MM.1S (cell line): ENCODE measurements at regions not wholly inside any gene's neighbourhood (a gene's known extent, or its start where the extent isn't known, plus 50 kb on each side); places are given as distances from the start of the nearest gene placed in this dataset.

Experiments
- DNase-seq: peaks from one replicate; pipeline ENCODE4 v3.0.0-alpha.2; 2015
- H2AFZ ChIP-seq: fragments of 300-600 bp; sonication (generic); 2 replicates; pipeline ENCODE4 v1.6.0; 2016; ENCODE audit warnings: antibody characterized with exemption, low read length
- H3F3A ChIP-seq: fragments of 300-600 bp; sonication (generic); 2 replicates; pipeline ENCODE4 v1.6.1; 2016; ENCODE audit warnings: mild to moderate bottlenecking, antibody characterized with exemption, low read length, moderate library complexity, mixed read lengths; ENCODE audit not compliant: insufficient read depth
- H3K27ac ChIP-seq: fragments of 300-600 bp; sonication (generic); 2 replicates; pipeline ENCODE4 v1.5.1; 2016; ENCODE audit warnings: mild to moderate bottlenecking, low read length
- H3K27me3 ChIP-seq: fragments of 300-600 bp; sonication (generic); replicated peaks from 2 replicates; pipeline ENCODE4 v1.6.0; 2016; ENCODE audit warnings: low read length; ENCODE audit not compliant: insufficient read depth
- H3K36me3 ChIP-seq: fragments of 300-600 bp; sonication (generic); replicated peaks from 2 replicates; pipeline ENCODE4 v1.6.1; 2016; ENCODE audit warnings: mild to moderate bottlenecking, low read length, mixed read lengths; ENCODE audit not compliant: insufficient read depth
- H3K4me1 ChIP-seq: fragments of 300-600 bp; sonication (generic); 2 replicates; pipeline ENCODE4 v1.6.1; 2016; ENCODE audit warnings: low read length, mixed read lengths
- H3K4me2 ChIP-seq: fragments of 300-600 bp; sonication (generic); 2 replicates; pipeline ENCODE4 v1.6.0; 2016; ENCODE audit warnings: low read depth, low read length
- H3K4me3 ChIP-seq: fragments of 300-600 bp; sonication (generic); 2 replicates; pipeline ENCODE4 v1.5.1; 2016; ENCODE audit warnings: low read length, mixed read lengths
- H3K79me2 ChIP-seq: fragments of 300-600 bp; sonication (generic); 2 replicates; pipeline ENCODE4 v1.6.1; 2016; ENCODE audit warnings: mixed run types, low read length, mixed read lengths
- H3K9ac ChIP-seq: fragments of 300-600 bp; sonication (generic); 2 replicates; pipeline ENCODE4 v1.6.1; 2016; ENCODE audit warnings: low read length, mixed read lengths
- H3K9me2 ChIP-seq: fragments of 300-600 bp; sonication (generic); replicated peaks from 2 replicates; pipeline ENCODE4 v1.6.1; 2016; ENCODE audit warnings: mild to moderate bottlenecking, low read length, mixed read lengths; ENCODE audit not compliant: insufficient read depth
- H3K9me3 ChIP-seq: fragments of 300-600 bp; sonication (generic); replicated peaks from 2 replicates; pipeline ENCODE4 v1.6.1; 2016; ENCODE audit warnings: mild to moderate bottlenecking, low read length, mixed read lengths; ENCODE audit not compliant: insufficient read depth
- H4K20me1 ChIP-seq: fragments of 300-600 bp; sonication (generic); 2 replicates; pipeline ENCODE4 v1.6.1; 2016; ENCODE audit warnings: mild to moderate bottlenecking, low read length, moderate library complexity, mixed read lengths; ENCODE audit not compliant: insufficient read depth
- EZH2 ChIP-seq: fragments of 300-600 bp; sonication (generic); optimal IDR thresholded peaks from 2 replicates; pipeline ENCODE3; 2017; ENCODE audit warnings: low read depth, mild to moderate bottlenecking, antibody characterized with exemption, low read length, mixed read lengths
- EZH2phosphoT487 ChIP-seq: fragments of 300-600 bp; sonication (generic); IDR thresholded peaks from 2 replicates; pipeline ENCODE4 v1.6.1; 2018; ENCODE audit warnings: antibody characterized with exemption, low read length
- TF ChIP-seq, protein P1 (sequence below): fragments of 300-600 bp; sonication (generic); IDR thresholded peaks from 2 replicates; pipeline ENCODE4 v1.5.1; 2016; ENCODE audit warnings: antibody characterized with exemption, low read length, mixed read lengths

DNA sequence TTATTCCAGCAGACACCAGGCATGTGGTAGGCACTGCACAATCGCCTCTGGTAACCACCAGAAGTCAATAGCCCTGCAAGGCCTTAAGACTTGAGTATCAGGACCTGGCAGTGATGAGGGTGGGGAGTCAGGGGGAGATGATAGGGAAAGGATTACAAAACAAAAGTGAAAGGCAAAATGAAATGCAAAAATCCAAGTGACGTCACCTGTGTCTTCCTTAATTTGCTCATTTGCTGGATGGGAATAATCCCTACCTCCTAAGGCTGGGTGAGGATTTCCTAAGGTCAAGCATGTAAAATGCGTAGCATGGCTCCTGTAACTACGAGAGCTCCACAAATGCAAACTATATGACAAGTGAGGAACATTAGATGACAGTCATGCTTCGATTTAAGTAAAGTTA, 58.4 kb downstream of the FOXI1 start:
- Histone ChIP-seq H3K9me2 (no peaks in the 10 kb centered on the region), H3K4me3 (no peak overlapping the region), H3K9me3 (no peaks in the 10 kb centered on the region), H2AFZ (no peak overlapping the region), H3K79me2 (no peaks in the 10 kb centered on the region), H3K27ac (no peak overlapping the region), H3K36me3 (no peaks in the 10 kb centered on the region), H3K4me2 (no peak overlapping the region), H3K27me3 (no peaks in the 10 kb centered on the region), H3F3A (peaks cover 5% of the 10 kb centered on the region), H4K20me1 (no peaks in the 10 kb centered on the region), H3K9ac (no peak overlapping the region), H3K4me1 (0 out of 2 replicates have a peak, but pooled peaks cover 7% of the 10 kb centered on the region)
- TF ChIP-seq EZH2 (no peak), EZH2phosphoT487 (no peak)
- TF ChIP-seq, protein P1, sequence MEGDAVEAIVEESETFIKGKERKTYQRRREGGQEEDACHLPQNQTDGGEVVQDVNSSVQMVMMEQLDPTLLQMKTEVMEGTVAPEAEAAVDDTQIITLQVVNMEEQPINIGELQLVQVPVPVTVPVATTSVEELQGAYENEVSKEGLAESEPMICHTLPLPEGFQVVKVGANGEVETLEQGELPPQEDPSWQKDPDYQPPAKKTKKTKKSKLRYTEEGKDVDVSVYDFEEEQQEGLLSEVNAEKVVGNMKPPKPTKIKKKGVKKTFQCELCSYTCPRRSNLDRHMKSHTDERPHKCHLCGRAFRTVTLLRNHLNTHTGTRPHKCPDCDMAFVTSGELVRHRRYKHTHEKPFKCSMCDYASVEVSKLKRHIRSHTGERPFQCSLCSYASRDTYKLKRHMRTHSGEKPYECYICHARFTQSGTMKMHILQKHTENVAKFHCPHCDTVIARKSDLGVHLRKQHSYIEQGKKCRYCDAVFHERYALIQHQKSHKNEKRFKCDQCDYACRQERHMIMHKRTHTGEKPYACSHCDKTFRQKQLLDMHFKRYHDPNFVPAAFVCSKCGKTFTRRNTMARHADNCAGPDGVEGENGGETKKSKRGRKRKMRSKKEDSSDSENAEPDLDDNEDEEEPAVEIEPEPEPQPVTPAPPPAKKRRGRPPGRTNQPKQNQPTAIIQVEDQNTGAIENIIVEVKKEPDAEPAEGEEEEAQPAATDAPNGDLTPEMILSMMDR, result no peak
- no peak for DNase-seq

DNA sequence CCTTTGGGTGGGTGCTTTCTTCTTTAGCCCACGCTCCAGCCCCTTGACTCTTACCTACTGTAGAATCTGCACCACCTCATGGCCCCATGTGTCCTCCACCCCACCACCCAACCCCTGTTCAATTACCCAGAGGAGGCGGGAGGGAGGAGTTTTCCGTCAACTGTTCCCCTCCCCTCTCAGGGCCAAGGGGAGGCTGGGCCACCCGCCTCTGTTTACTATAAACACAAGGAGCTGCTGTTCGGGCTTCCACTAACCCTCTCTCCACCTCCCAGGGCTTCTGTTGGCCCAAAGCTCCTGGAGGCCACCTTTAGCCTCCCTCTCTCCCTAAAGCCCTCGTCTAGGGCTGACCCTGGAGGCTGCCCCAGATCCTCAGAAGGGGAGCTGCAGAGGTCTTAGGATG, 59.2 kb downstream of the FOXI1 start:
- Histone ChIP-seq H3K27ac (no peak overlapping the region), H3K9me2 (no peaks in the 10 kb centered on the region), H2AFZ (no peak overlapping the region), H3K9ac (no peak overlapping the region), H3K4me2 (no peak overlapping the region), H3K79me2 (no peaks in the 10 kb centered on the region), H3K4me3 (no peak overlapping the region), H3F3A (peaks cover 5% of the 10 kb centered on the region), H3K36me3 (no peaks in the 10 kb centered on the region), H4K20me1 (no peaks in the 10 kb centered on the region), H3K9me3 (no peaks in the 10 kb centered on the region), H3K4me1 (0 out of 2 replicates have a peak, but pooled peaks cover 7% of the 10 kb centered on the region), H3K27me3 (no peaks in the 10 kb centered on the region)
- TF ChIP-seq, protein P1, result no peak
- TF ChIP-seq EZH2phosphoT487, result no peak
- TF ChIP-seq EZH2, result no peak
- DNase-seq, result no peak

DNA sequence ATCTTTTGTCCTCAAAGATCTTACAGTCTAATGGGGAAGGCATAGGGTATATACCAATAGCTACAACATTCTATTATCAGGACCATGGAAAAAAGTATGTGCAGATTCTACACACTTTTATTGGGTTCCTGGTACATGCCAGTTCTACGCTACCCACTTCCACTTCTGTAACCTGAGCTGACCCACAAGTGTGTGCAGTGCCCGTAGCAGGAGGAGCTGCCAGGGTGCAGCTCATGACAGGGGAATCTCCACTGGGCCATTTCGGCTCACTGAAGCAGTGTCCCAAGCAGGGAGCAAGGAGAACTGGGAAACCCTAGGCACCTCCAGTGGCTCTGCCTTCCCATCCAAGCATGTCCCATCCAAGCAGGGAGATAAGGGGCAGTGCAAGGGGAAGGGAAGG, 60.4 kb downstream of the FOXI1 start:
- no peak overlapping the region for H3K27ac ChIP-seq

More for the DNA sequence above, 60.4 kb downstream of the FOXI1 start:
- no peak overlapping the region for H2AFZ ChIP-seq
- DNase-seq, result no peak
- H3K36me3 ChIP-seq, result no peaks in the 10 kb centered on the region
- no peak overlapping the region for H3K4me2 ChIP-seq
- 0 out of 2 replicates have a peak, but pooled peaks cover 4% of the 10 kb centered on the region for H3K4me1 ChIP-seq
- TF ChIP-seq EZH2phosphoT487 (no peak), EZH2 (no peak)
- TF ChIP-seq, protein P1, result no peak
- H3K4me3 ChIP-seq, result no peak overlapping the region
- no peak overlapping the region for H3K9ac ChIP-seq
- H4K20me1 ChIP-seq, result no peaks in the 10 kb centered on the region
- no peaks in the 10 kb centered on the region for H3K9me2 ChIP-seq
- H3K27me3 ChIP-seq, result no peaks in the 10 kb centered on the region
- peaks cover 3% of the 10 kb centered on the region for H3F3A ChIP-seq
- H3K9me3 ChIP-seq, result no peaks in the 10 kb centered on the region
- H3K79me2 ChIP-seq, result no peaks in the 10 kb centered on the region
